ENCODE measurements at regions not wholly inside any gene's neighbourhood (a gene's known extent, or its start where the extent isn't known, plus 50 kb on each side); places are given as distances from the start of the nearest gene placed in this dataset.

DNA sequence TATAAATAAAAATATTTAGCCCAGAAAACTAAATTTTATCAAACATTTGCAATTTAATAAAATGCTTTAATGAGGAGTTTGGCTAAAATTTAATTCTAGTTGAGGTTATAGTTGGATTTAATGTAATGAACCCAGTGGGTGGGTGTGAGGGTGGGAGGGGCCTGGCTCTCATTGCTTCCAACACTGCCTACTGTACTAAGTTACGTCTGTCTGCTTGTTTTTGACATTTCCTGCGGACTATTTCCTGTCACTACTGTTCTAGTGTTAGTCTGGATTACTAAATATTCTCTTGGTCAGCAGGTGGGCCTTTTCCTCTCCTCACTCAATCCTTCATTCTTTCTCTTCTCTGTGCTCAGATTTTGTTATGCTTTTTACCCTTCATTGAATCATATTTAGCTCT lies 82.5 kb upstream of the MAP3K7 start:
- Mint-ChIP-seq H3K4me1 (no peaks in the 10 kb centered on the region), H3K4me3 (no peak overlapping the region), H3K36me3 (no peaks in the 10 kb centered on the region), H3K9me3 (peaks cover 0 to 7% (median 0%) of the 10 kb centered on the region in 9 donors), H3K27me3 (peaks cover 3 to 29% (median 5%) of the 10 kb centered on the region in 5 donors), H3K27ac (no peak overlapping the region)
- ATAC-seq, result no peak
- no peak for DNase-seq
- POLR2A ChIA-PET, result no interaction called here

DNA sequence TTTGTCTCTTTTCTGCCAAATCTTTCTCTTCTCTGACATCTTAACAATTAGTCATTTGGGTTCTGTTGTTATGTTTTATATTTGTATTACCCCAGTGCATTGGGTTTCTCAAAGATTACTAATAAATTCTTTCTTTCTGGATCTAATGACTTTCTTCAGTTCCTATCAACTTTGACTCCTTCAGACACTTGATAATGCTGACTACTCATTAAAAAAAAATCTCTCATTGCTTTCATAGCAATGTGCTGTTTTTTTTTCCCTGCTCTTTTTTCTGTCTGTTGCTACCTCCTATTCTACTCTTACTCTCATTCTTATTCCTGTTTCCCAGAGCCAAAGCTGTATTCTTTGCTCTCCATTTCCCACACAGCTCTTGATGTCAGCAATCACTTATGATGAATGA lies 81.3 kb upstream of the MAP3K7 start:
- POLR2A ChIA-PET, result no interaction called here
- Mint-ChIP-seq H3K4me3 (no peak overlapping the region), H3K27ac (no peak overlapping the region), H3K36me3 (peaks cover 0 to 1% (median 0%) of the 10 kb centered on the region in 3 donors), H3K9me3 (peaks cover 0 to 16% (median 4%) of the 10 kb centered on the region in 9 donors), H3K4me1 (no peaks in the 10 kb centered on the region), H3K27me3 (peaks cover 0 to 25% (median 3%) of the 10 kb centered on the region in 5 donors)
- DNase-seq (no peak), ATAC-seq (no peak)

DNA sequence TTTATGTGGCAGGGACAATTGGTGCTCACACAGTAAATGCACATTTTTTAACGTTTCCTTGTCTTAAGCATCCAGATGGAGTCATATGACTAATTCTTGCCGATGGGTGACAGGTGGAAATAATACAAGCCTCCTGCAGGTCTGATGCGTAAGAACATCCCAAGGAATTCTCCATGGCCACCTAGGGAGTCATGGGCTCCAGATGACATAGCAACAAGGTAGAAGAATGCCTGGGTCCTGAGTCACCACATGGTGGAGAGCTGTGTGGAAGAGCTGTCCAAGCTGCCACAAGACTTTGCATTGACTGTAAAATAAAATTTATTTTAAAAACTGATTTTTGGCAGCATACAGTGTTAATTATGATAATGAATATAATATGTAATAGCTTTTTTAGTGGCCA lies 77.0 kb upstream of the MAP3K7 start:
- peaks cover 0 to 33% (median 9%) of the 10 kb centered on the region in 9 donors for H3K9me3 Mint-ChIP-seq
- H3K36me3 Mint-ChIP-seq, result peaks cover 0 to 8% (median 6%) of the 10 kb centered on the region in 3 donors
- H3K27ac Mint-ChIP-seq, result no peak overlapping the region
- H3K27me3 Mint-ChIP-seq, result peaks cover under 1 to 21% (median 5%) of the 10 kb centered on the region in 5 donors
- H3K4me1 Mint-ChIP-seq, result no peaks in the 10 kb centered on the region
- no peak for DNase-seq
- POLR2A ChIA-PET, result no interaction called here
- no peak for ATAC-seq
- no peak overlapping the region for H3K4me3 Mint-ChIP-seq

DNA sequence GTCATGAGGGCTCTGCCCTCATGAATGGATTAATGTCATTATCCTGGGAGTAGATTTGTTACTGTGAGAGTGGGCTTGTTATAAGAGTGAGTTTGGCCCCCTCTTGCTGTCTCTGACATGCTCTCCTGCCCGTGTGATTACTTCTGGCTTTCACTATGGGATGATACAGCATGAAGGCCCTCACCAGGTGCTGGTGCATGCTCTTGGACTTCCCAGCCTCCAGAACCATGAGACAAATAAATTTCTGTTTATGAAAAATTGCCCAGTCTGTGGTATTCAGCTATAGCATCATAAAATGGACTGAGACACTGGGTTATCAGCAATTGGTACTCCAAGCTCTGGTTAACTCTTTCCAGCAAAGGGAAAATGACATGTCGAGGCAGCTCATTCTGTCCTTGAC lies 76.2 kb upstream of the MAP3K7 start:
- Mint-ChIP-seq H3K4me3 (no peak overlapping the region), H3K27ac (no peak overlapping the region), H3K36me3 (peaks cover 0 to 9% (median 8%) of the 10 kb centered on the region in 3 donors), H3K4me1 (no peaks in the 10 kb centered on the region), H3K9me3 (peaks cover 0 to 33% (median 9%) of the 10 kb centered on the region in 9 donors), H3K27me3 (peaks cover 1 to 25% (median 8%) of the 10 kb centered on the region in 5 donors)
- no peak for DNase-seq
- POLR2A ChIA-PET, result no interaction called here
- no peak for ATAC-seq

DNA sequence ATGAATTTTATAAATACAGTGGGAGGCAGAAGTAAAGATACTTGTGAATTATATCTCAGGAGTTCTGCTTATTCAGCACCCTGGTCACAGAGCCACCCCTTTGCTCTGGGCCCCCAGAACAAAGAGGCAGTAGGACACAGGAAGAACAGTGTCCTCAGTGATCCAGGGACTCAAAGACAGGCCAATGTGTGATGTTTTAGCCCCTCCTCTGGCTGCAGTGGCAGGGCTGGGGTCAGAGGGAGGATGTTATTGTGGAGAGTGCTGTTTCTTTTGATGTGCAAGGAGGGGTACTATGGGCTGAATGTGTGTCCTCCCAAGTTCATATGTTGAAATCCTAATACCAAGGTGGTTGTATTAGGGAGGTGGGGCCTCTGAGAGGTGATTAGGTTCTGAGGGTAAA lies 74.1 kb upstream of the MAP3K7 start:
- no peak overlapping the region for H3K27ac Mint-ChIP-seq
- H3K4me1 Mint-ChIP-seq, result no peaks in the 10 kb centered on the region
- peaks cover 0 to 33% (median 9%) of the 10 kb centered on the region in 9 donors for H3K9me3 Mint-ChIP-seq
- no peak overlapping the region for H3K4me3 Mint-ChIP-seq
- DNase-seq (no peak), ATAC-seq (no peak)
- peaks cover 3 to 37% (median 10%) of the 10 kb centered on the region in 5 donors for H3K27me3 Mint-ChIP-seq
- POLR2A ChIA-PET, result no interaction called here
- H3K36me3 Mint-ChIP-seq, result peaks cover 0 to 9% (median 8%) of the 10 kb centered on the region in 3 donors

DNA sequence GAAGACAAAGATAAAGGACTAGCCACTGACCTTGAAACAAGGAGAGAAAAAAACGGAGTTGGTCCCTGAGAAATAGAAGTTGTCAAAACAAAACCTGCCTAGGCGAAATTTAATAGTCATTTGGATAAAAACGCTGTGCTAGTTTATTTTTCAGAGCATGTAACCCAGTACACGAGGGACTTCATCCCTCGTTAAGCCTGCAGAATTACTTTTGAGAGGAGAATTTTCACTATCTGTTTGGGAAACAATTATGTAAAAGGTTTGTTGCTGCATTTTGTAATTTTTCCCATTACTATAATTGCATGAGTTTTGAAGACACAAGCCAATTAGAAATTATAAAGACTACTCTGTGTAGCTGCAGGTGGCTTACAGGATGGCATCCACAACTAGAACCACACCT lies 71.6 kb upstream of the MAP3K7 start:
- no peak overlapping the region for H3K27ac Mint-ChIP-seq
- POLR2A ChIA-PET, result no interaction called here
- peaks cover 0 to 9% (median 8%) of the 10 kb centered on the region in 3 donors for H3K36me3 Mint-ChIP-seq
- H3K9me3 Mint-ChIP-seq, result peaks cover 0 to 22% (median 9%) of the 10 kb centered on the region in 9 donors
- no peak overlapping the region for H3K4me3 Mint-ChIP-seq
- ATAC-seq, result no peak
- DNase-seq, result no peak
- peaks cover 10 to 57% (median 17%) of the 10 kb centered on the region in 5 donors for H3K27me3 Mint-ChIP-seq
- no peaks in the 10 kb centered on the region for H3K4me1 Mint-ChIP-seq

DNA sequence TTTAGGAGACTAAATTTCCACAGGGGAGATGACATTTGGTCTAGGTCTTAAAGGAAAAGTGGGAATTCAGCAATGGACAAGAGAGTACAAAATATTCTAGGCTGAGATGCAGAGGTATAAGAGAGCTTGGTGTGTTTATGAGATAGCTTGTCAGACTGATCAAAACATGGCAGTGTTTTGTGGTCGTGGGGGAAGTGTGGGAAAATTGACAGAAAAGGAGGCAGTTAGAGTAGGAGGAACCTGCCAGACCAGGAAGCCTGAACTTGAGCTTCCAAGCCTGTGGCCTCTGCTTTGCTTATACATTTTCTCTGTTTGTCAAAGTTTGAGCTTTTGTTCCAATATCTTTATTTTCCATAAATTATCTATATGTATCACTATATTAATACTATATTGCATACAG lies 69.5 kb upstream of the MAP3K7 start:
- Mint-ChIP-seq H3K27me3 (peaks cover 10 to 57% (median 22%) of the 10 kb centered on the region in 5 donors), H3K4me3 (no peak overlapping the region), H3K27ac (peak overlapping the region in 1 of 10 donors; percentile 74), H3K4me1 (no peaks in the 10 kb centered on the region), H3K9me3 (peaks cover 0 to 4% (median 0%) of the 10 kb centered on the region in 9 donors), H3K36me3 (peaks cover 0 to 4% (median 0%) of the 10 kb centered on the region in 3 donors)
- POLR2A ChIA-PET, result no interaction called here
- ATAC-seq (no peak), DNase-seq (no peak)

DNA sequence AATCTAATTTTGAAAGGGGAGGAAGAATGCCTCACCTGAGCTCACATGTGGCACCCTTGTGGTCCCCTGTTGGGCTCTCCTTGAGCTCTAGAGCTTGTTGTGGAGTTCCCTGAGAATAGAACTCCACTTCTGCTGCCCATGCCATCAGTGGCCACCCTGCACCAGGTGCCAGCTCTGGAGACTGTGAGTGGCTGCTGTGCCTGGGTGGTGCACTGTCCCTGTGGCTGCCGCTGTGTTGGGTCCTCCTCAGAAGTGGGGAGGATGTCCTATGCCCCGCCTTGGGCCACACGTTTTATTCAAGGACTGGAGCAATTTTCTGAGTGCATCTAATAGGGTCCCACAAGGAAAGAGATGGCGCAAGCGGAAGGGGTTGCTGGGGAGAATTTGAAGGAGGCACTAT lies 67.9 kb upstream of the MAP3K7 start:
- Mint-ChIP-seq H3K36me3 (peaks cover 0 to 4% (median 0%) of the 10 kb centered on the region in 3 donors), H3K4me3 (no peak overlapping the region), H3K4me1 (no peaks in the 10 kb centered on the region), H3K27me3 (peaks cover 10 to 49% (median 22%) of the 10 kb centered on the region in 5 donors), H3K9me3 (peaks cover 0 to 4% (median 0%) of the 10 kb centered on the region in 9 donors), H3K27ac (no peak overlapping the region)
- ATAC-seq, result no peak
- no peak for DNase-seq
- POLR2A ChIA-PET, result no interaction called here

DNA sequence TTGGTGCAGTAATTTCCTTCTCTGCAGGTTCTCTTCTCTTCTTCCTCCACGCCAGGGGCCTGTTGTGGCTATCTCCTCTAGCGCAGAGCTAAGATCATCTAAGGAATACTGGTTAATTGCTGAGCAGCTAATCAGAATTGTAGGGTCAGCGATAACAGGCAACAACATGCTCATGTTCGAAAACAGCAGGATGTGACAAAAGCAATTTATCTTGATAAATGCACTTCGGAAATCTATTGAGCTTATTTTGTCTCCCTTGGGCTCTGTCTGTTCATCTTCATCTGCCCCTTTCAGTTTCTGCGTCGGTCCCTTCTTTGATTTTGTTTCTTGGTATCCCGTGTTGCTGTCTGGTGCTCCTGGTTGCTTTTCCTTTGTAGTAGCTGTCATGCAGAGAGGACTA lies 67.3 kb upstream of the MAP3K7 start:
- Mint-ChIP-seq H3K27ac (no peak overlapping the region), H3K4me3 (no peak overlapping the region), H3K27me3 (peaks cover 10 to 43% (median 18%) of the 10 kb centered on the region in 5 donors), H3K36me3 (peaks cover 0 to 4% (median 0%) of the 10 kb centered on the region in 3 donors), H3K4me1 (no peaks in the 10 kb centered on the region), H3K9me3 (no peaks in the 10 kb centered on the region)
- DNase-seq (no peak), ATAC-seq (no peak)
- POLR2A ChIA-PET, result no interaction called here

DNA sequence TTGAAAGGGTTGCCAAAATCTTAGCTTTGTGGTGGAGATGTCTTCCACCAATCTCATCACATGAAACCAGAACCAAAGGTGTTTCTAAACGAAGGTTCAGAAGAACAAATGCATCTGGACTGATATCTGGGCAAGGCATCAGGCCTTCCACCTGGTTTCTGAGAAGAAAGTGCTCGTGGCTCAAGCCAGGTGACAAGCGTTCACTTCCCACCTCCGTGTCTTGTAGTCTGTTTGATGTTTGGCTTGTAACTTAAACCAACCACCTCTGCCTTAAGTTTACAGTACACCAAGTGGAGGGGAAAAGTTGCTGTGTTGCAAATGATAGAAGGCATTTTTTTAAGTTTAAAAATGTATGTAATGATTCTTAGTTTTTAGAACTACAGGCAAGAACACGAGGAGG lies 66.9 kb upstream of the MAP3K7 start:
- peaks cover 10 to 38% (median 18%) of the 10 kb centered on the region in 5 donors for H3K27me3 Mint-ChIP-seq
- DNase-seq, result no peak
- H3K27ac Mint-ChIP-seq, result no peak overlapping the region
- no peak overlapping the region for H3K4me3 Mint-ChIP-seq
- no peak for ATAC-seq
- peaks cover 0 to 1% (median 0%) of the 10 kb centered on the region in 3 donors for H3K36me3 Mint-ChIP-seq
- no peaks in the 10 kb centered on the region for H3K4me1 Mint-ChIP-seq
- POLR2A ChIA-PET, result no interaction called here
- H3K9me3 Mint-ChIP-seq, result no peaks in the 10 kb centered on the region

DNA sequence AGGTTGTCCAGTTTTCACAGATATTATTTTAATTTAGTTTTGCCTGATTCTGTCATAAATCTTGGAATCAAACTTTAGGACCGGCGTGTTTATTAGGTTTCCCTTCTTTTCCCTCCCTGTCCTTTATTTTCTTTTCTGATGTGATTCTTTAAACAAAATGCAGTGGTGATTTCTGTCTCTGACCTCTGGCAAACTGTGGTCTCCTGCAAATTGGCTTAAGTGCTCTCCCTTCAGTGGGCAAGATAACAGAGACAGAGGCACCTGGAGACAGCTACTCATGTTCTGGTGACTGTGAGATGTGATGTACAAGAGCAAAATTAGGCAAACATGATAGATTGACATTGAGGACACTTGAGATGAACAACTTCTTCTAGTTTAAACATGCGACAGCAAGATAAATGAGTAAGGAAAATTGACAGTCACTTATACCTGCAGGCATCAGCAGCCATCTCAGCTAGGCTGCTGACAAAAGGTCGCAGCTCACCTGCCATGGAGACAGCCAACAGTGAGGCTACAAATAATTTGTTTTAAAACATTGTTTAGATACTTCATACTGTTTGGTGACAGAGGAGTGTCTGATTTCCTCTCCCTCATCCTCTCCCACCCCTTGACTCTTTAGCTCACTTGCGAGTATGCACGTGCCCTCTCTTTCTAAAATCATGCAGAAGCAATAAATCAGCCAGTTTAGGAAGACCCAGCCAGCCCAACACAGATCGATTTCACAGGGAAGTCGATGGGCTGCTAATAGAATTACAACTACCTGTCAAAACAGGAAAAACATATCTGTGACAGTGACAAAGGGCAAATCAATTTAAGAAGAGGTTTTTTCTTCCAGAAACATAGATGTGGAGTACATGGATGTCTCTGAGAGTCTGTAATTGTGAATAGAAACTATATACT lies 63.4 kb upstream of the MAP3K7 start:
- H3K27ac Mint-ChIP-seq, result no peak overlapping the region
- peaks cover 6 to 27% (median 11%) of the 10 kb centered on the region in 5 donors for H3K27me3 Mint-ChIP-seq
- DNase-seq (no peak), ATAC-seq (no peak)
- H3K4me3 Mint-ChIP-seq, result no peak overlapping the region
- POLR2A ChIA-PET, result no interaction called here
- no peaks in the 10 kb centered on the region for H3K4me1 Mint-ChIP-seq
- H3K9me3 Mint-ChIP-seq, result no peaks in the 10 kb centered on the region
- no peaks in the 10 kb centered on the region for H3K36me3 Mint-ChIP-seq

DNA sequence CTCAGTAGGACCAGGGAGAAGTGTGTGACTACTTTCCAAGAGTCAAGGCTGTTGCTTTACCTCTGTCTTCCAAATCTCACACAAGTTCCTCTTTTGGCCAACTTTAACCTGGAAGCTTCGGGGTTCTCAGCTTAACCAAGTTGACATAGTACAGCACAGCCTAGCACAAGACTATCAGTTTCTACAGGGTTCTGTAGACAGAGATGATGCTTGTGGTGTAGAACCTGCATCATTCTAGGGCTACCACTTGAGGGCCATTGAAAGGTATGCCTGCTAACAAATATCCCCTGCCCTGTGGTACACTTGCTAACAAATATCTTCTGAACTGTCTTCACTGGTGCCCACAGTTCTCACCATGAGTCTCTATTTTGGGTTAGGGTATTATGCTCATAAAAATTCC lies 62.0 kb upstream of the MAP3K7 start:
- no peaks in the 10 kb centered on the region for H3K4me1 Mint-ChIP-seq
- H3K36me3 Mint-ChIP-seq, result no peaks in the 10 kb centered on the region
- peaks cover 0 to 18% (median 8%) of the 10 kb centered on the region in 5 donors for H3K27me3 Mint-ChIP-seq
- no peaks in the 10 kb centered on the region for H3K9me3 Mint-ChIP-seq
- ATAC-seq (peak in 1 of 2 donors; percentile 25), DNase-seq (no peak)
- POLR2A ChIA-PET, result no interaction called here
- H3K4me3 Mint-ChIP-seq, result no peak overlapping the region
- H3K27ac Mint-ChIP-seq, result no peak overlapping the region

DNA sequence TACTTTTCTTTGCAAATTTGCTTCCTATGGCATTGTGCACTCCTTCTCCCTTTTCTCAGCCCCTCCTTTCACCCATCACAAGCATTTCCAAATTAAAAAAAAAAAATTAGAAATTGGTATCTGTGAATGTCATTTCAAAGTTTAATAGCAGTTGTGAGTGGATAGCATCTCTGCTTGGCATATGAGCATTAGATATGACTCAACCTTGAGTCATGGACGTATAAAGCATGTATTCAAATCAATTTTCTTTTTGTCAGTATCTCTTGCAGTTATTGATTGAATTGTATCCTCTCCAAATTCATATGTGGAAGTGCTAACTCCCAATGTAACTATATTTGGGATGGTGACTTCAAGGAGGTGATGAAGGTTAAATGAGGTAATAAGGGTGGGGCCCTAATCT lies 60.1 kb upstream of the MAP3K7 start:
- POLR2A ChIA-PET, result no interaction called here
- Mint-ChIP-seq H3K27ac (peak overlapping the region in 1 of 10 donors; percentile 20), H3K4me3 (no peak overlapping the region), H3K9me3 (no peaks in the 10 kb centered on the region), H3K36me3 (no peaks in the 10 kb centered on the region), H3K27me3 (peaks cover 0 to 14% (median 9%) of the 10 kb centered on the region in 5 donors), H3K4me1 (no peaks in the 10 kb centered on the region)
- ATAC-seq (no peak), DNase-seq (no peak)

All from naive thymus-derived CD8-positive, alpha-beta T cell (primary cell).